ENCODE measurements at regions not wholly inside any gene's neighbourhood (a gene's known extent, or its start where the extent isn't known, plus 50 kb on each side); places are given as distances from the start of the nearest gene placed in this dataset.

GRCh38 chr22:27293721-27294445, 507.7 kb downstream of the MN1 start:
- no peak for DNase-seq (ENCODE audit: low spot score)

- no peak for DNase-seq (ENCODE audit: low spot score)
Measured at GRCh38 chr22:27295040-27295439, 506.5 kb downstream of the MN1 start.

DNA sequence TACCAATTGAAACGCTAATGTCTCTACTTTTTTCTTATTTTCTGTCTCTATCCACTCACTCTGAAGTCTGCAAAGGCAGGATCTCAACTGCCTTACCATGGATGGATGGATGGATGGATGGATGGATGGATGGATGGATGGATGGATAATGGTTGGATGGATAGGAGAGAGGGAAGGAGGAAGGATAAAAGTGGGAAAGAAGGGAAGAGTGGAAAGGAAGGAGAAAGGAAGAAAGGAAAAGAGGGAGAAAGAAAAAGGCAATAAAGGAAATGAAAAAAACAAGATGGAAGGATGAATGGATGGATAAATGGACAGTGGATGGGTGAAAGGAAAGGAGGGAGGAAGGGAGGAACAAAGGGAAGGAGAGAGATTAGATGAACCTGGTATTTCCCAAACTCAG, 506.0 kb downstream of the MN1 start:
- DNase-seq (ENCODE audit: low spot score) = no peak

DNA sequence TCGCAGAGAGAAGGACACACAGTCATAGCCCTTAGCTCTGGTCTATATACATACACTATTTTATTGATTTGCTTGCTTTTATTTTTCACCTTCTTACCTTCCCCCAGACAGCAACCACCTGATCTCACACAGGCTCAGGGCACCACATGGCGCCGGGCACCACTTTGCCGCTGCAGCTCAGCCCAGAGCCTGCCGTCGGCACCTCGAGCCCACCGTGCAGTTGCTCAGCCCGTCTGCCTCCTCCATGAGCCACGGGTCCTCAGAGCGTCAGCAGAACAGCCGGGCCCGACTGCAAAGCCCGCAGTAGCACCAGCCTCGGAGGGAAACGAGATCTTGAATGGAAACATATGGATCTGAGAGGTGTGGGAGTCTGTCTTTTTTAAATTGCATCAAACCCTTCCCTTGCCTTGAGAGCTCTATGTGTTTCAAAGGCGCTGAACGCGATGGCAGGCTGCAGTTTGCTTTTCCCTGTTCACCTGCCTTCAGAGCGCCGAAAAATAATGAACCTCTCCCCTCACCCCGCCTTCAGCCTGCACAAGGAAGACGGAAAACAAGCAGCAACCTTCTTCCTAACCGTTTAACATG, 505.4 kb downstream of the MN1 start:
- no peak for DNase-seq (ENCODE audit: low spot score)

DNA sequence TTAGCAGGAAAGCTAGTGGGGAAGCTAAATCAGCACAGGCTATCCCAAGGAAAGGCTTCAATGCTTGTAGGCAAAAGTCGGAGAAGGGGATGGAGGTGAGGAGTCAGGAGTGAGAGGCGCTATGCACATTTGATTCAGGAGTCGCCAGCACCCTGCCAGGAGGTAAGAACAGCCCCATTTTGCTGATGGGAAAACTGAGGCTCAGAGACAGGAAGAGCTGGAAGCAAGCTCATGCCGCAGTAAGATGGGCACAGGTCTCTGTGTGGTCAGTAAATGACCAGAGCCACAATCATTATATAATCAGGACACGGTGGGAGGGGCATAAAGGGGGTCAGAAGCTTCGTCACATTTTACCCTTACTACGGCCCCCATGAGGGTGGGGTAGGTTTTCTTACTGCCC, 504.4 kb downstream of the MN1 start:
- DNase-seq (ENCODE audit: low spot score) = no peak

DNA sequence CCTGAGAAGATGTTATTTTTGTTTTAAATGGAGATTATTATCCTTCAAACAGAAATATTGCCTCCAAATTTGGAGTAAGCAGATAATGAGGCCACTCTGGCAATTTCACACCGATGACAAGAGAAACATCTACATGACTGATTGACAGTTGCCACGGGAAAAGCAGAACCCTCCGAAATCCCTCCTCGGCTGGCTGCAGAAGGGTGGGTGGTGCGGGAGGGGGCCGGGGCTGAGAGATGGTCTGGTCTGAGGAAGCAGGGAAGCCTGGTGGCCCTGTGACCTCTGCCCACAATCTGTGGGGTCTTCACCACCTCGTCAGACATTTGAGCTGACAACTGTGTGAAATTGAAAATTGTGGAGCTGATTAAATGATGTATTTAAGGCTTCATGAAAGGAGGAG, 503.2 kb downstream of the MN1 start:
- DNase-seq (ENCODE audit: low spot score) = no peak

DNA sequence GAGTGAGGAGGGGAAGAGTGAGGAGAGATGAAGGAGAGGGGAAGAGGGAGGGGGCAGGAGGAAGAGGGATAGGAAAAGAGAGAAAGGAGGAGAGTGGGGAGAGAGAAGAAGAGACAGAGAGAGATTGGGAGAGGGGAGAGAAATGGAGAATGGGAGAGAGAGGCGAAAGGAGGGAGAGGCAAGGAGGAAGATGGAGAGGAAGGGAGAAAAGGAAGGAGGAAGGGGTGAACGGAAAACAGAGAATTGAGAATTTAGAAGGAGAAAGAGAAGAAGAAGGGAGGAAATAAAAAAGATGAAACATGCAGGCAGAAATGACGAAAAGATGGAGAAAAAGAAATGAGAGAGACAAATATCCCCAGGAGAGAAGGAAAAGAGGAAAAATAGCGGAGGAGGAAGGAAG, 502.8 kb downstream of the MN1 start:
- no peak for DNase-seq (ENCODE audit: low spot score)

DNA sequence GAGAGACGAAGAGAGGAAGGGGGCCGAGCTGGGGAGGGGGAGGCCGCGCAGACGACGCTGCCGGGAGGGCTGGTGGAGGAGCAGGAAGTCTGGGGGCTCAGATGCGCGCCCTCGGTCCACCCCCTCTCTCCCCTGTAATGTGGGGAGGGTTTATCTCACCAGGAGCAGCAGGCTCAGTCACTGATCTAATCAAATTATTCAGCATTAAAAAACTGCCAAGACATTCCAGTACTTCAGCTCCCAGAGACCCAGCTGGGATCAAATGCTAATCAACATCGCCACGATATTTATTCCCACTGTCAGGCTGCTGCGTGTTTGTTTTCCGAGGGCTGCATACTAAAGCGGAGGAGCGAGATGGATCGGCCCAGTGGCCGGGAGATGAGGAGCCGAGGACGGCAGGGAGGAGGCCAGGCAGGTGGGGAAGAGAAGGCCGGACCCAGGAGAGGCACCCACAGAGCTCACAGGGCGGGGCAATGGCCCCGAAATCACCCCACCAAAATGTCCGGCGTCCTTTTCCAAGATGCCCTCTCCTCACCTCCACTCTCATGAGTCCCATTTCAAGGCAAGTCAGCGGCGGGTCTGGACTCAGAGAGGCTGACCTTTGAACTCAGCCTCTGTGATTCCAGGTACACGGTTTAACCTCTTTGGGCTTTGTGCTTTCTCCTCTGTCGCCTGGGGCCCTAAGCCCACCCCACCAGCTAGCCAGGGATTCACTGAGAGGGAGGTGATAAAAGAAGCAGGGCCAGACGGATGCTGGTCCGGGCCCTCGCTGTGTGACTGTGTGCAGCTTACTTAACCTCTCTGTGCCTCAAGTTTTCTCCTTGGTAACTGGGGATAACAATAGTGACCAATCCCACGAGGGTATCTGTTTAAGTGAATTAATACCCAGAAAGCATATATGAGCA, 502.1 kb downstream of the MN1 start:
- DNase-seq (ENCODE audit: low spot score) = peak; percentile 38

GRCh38 chr22:27300536-27301285, 500.8 kb downstream of the MN1 start:
- no peak for DNase-seq (ENCODE audit: low spot score)

DNA sequence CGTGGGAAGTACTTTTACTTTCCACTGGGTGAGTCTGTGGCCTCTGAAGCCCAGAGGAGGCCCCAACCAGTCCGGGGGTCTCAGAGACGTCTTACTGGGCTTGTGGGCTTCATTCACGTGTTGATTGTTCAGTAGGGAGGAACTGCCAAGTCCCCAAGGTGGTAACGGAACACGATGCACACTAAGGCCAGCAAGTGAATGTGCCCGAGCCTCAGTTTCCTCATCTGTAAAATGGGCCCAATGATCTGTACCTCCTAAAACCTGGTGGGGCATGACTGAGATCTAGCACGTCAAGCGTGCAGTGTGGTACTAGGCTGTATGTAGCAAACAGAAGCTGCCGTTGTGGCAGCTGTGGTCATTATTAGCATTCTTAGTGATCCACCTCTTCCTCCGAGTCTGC, 499.1 kb downstream of the MN1 start:
- no peak for DNase-seq (ENCODE audit: low spot score)

- no peak for DNase-seq (ENCODE audit: low spot score)
Measured at GRCh38 chr22:27303718-27304117, 497.8 kb downstream of the MN1 start.

GRCh38 chr22:27306771-27307170, 494.8 kb downstream of the MN1 start:
- DNase-seq (ENCODE audit: low spot score) = no peak

GRCh38 chr22:27307545-27308247, 493.9 kb downstream of the MN1 start:
- no peak for DNase-seq (ENCODE audit: low spot score)

DNA sequence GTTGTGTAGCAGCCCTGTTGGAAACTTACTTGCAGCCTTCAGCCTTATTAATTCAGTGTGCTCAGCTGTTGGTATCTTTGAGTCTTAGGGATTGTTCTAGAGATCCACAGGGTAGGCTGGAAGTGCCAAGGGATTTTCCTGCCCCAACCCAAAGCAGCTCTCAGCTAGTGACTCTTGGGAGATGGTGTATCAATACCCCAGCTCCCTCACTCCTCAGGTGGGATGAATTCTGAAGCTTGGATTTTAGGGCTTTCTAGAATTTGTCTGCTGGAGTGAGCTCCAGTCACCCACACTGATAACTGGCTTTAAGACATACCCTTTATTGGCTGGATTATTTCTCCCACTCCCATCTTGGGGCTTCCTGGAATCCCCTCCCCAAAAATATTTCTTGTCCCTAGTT, 493.0 kb downstream of the MN1 start:
- no peak for DNase-seq (ENCODE audit: low spot score)

GRCh38 chr22:27309697-27310096, 491.9 kb downstream of the MN1 start:
- no peak for DNase-seq (ENCODE audit: low spot score)

DNA sequence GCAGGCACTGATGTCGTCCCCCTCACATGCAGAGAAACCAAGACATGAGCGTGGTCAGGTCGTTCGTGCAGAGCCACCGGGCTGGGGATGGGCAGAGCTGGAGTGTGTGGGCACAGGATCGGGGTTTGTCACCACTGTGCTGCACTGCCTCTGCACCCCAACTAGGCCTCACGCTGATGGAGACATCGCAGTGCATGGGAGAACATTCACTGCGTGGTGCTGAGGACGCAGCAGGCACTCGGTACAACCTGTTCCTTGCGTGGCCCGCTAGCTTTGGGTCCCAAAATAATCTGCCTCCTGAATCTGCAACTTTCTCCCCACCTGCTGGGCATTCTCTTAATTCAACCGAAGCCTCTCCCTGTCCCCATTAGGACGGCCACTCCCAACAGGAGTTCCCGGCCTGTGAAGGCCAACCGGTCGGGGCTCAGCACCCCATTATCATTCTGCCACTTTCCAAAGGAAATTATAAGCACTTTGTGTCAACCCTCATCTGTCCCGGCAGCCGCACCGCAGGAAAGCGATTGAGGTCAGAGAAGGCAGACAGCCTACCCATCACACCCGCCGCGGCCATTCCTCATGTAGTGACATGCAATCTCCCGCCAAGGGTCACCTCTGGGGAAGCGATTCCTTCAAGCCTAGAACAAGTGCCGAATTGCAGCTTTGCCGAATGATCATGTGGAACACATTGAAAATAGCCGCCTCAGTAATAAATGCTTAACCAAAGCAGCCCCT, 490.4 kb downstream of the MN1 start:
- peak; percentile 52 for DNase-seq (ENCODE audit: low spot score)

DNA sequence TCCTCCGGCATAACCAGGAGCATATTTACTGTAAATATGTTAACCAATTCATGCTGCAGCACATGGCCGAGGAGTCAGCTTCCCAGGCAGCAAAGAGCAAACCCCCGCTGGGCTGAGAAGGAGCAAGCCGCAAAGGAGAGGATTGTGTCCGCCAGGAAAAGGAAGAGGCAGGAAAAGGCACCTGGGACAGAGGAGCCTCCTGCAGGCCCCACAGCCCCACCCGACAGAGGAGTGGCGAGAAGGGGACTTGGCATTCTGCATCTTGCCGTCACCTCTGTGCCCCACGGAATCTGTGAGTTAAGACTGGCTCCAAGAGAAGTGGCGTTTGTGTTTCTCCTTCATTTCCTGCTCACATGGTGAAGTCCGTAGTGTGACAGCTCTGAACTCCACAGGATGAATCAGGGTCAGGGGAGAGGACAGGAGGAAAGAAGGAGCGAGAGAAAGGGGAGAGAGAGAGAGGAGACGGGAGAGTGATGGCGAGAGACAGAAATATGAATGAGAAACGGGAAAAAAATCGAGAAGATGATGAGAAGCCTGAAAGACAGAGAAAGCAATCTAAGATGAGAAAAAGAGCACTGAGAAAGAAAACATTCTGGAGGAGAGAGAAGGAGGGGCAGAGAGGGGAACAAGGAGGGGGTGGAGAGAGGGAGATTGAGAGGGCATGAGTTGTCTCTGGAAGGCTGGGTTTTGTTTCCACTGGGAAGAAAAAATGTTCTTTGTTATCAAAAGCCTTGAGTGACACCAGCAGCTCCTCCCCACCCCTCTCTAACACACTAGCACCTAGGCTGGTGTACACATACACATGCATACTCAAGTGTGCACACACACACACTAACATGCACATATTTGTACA, 489.6 kb downstream of the MN1 start:
- peak; percentile 36 for DNase-seq (ENCODE audit: low spot score)

GRCh38 chr22:27312565-27312964, 489.0 kb downstream of the MN1 start:
- no peak for DNase-seq (ENCODE audit: low spot score)

- DNase-seq (ENCODE audit: low spot score) = peak; percentile 17
Measured at GRCh38 chr22:27312966-27313855, 488.3 kb downstream of the MN1 start.

Data from iPS-NIHi11 (cell line).